ENCODE measurements at regions not wholly inside any gene's neighbourhood (a gene's known extent, or its start where the extent isn't known, plus 50 kb on each side); places are given as distances from the start of the nearest gene placed in this dataset.

- no peak overlapping the region for H3K4me3 Mint-ChIP-seq
- H3K4me1 Mint-ChIP-seq = no peaks in the 10 kb centered on the region
- H3K36me3 Mint-ChIP-seq (ENCODE audit: low read depth) = no peaks in the 10 kb centered on the region
- TF ChIP-seq CTCF (IDR thresholded peaks at IDR 0.05) = no peak
- H3K27me3 Mint-ChIP-seq (ENCODE audit: low read depth, poor library complexity) = peaks cover 14% of the 10 kb centered on the region
- H3K27ac Mint-ChIP-seq = no peak overlapping the region
- no peak for DNase-seq
- H3K9me3 Mint-ChIP-seq = peaks cover 12% of the 10 kb centered on the region
Observed at GRCh38 chr21:17738176-17738953, 80.8 kb downstream of the C21orf91 start.

DNA sequence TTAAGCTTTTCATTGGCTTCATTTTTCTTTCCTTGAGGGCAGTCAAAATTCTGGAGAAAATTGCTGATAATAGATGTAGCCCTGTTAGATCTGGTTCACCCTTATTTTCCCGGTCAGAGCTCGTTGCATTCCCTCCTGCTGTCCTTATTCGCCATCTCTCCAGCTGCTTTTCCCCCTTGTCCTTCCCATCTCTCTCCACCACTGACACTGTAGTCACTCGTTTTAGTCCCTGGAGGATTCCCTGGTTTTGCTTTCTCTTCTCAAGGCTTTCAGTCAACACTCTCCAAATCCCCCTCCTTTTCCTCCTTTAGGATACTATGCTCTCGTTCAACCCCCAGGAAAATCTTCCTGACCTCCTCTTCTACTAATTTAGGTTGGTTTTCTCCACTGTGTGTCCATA is 83.1 kb downstream of the C21orf91 start:
- H3K4me3 Mint-ChIP-seq = no peak overlapping the region
- no peak for DNase-seq
- peaks cover 3% of the 10 kb centered on the region for H3K9me3 Mint-ChIP-seq
- peaks cover 14% of the 10 kb centered on the region for H3K27me3 Mint-ChIP-seq (ENCODE audit: low read depth, poor library complexity)
- H3K4me1 Mint-ChIP-seq = no peaks in the 10 kb centered on the region
- H3K27ac Mint-ChIP-seq = no peak overlapping the region
- TF ChIP-seq CTCF (IDR thresholded peaks at IDR 0.05) = no peak
- H3K36me3 Mint-ChIP-seq (ENCODE audit: low read depth) = no peaks in the 10 kb centered on the region

GRCh38 chr21:17733209-17733608 is 85.9 kb downstream of the C21orf91 start:
- TF ChIP-seq CTCF (IDR thresholded peaks at IDR 0.05) = no peak
- H3K9me3 Mint-ChIP-seq = peaks cover 3% of the 10 kb centered on the region
- no peak overlapping the region for H3K27ac Mint-ChIP-seq
- H3K4me1 Mint-ChIP-seq = no peaks in the 10 kb centered on the region
- H3K4me3 Mint-ChIP-seq = no peak overlapping the region
- peaks cover 14% of the 10 kb centered on the region for H3K27me3 Mint-ChIP-seq (ENCODE audit: low read depth, poor library complexity)
- DNase-seq = no peak
- H3K36me3 Mint-ChIP-seq (ENCODE audit: low read depth) = no peaks in the 10 kb centered on the region

- Mint-ChIP-seq H3K4me1 (no peaks in the 10 kb centered on the region), H3K36me3 (ENCODE audit: low read depth) (no peaks in the 10 kb centered on the region), H3K27me3 (ENCODE audit: low read depth, poor library complexity) (peaks cover 16% of the 10 kb centered on the region), H3K9me3 (peaks cover 3% of the 10 kb centered on the region), H3K4me3 (no peak overlapping the region), H3K27ac (no peak overlapping the region)
- no peak for DNase-seq
- no peak for TF ChIP-seq CTCF (IDR thresholded peaks at IDR 0.05)
Observed at GRCh38 chr21:17732306-17732705, 86.8 kb downstream of the C21orf91 start.

- Mint-ChIP-seq H3K9me3 (peaks cover 3% of the 10 kb centered on the region), H3K36me3 (ENCODE audit: low read depth) (no peaks in the 10 kb centered on the region), H3K27ac (no peak overlapping the region), H3K4me1 (no peaks in the 10 kb centered on the region), H3K27me3 (ENCODE audit: low read depth, poor library complexity) (peaks cover 19% of the 10 kb centered on the region), H3K4me3 (no peak overlapping the region)
- TF ChIP-seq CTCF (IDR thresholded peaks at IDR 0.05) = no peak
- DNase-seq = no peak
Observed at GRCh38 chr21:17731554-17731953, 87.6 kb downstream of the C21orf91 start.

- no peaks in the 10 kb centered on the region for H3K9me3 Mint-ChIP-seq
- H3K27ac Mint-ChIP-seq = no peak overlapping the region
- H3K27me3 Mint-ChIP-seq (ENCODE audit: low read depth, poor library complexity) = peaks cover 19% of the 10 kb centered on the region
- no peak overlapping the region for H3K4me3 Mint-ChIP-seq
- no peak for DNase-seq
- TF ChIP-seq CTCF (IDR thresholded peaks at IDR 0.05) = no peak
- no peaks in the 10 kb centered on the region for H3K36me3 Mint-ChIP-seq (ENCODE audit: low read depth)
- H3K4me1 Mint-ChIP-seq = no peaks in the 10 kb centered on the region
Observed at GRCh38 chr21:17730782-17731181, 88.4 kb downstream of the C21orf91 start.
